K562 (cell line): ENCODE measurements at regions not wholly inside any gene's neighbourhood (a gene's known extent, or its start where the extent isn't known, plus 50 kb on each side); places are given as distances from the start of the nearest gene placed in this dataset.

Experiments used
- ATAC-seq: fragments of 200-7000 bp; cut with Tn5 transposase; 3 replicates; pipeline ENCODE4 v1.9.1; 2020; ENCODE audit warnings: moderate library complexity
- BruUV-seq: library from RNA; stranded (reverse); fragments of 400-500 nt; replicated peaks from 2 replicates; lab custom pipeline; 2021; lab: Mats Ljungman, UMichigan
- CTCF ChIA-PET: fragments of 300-600 bp; formaldehyde crosslinking; extraction: SDS; loops from one replicate; lab custom pipeline; 2021; ENCODE audit warnings: low intra/inter-chr PET ratio; lab: Yijun Ruan, JAX
- POLR2A ChIA-PET: fragments of 300-600, 350-650 bp; sonication (Branson Sonifier 250); formaldehyde crosslinking; extraction: SDS; loops from one replicate; lab custom pipeline; 2021; ENCODE audit warnings: antibody characterized with exemption, inconsistent platforms; lab: Yijun Ruan, JAX
- DNase-seq, 4 experiments: peaks; one replicate each; pipeline versions ENCODE4 v3.0.0 to v3.0.0-alpha.2; 2011 to 2018; ENCODE audit warnings: low spot score in 3 of 4, mixed read lengths in 3 of 4; ENCODE audit errors: extremely low read depth in 1 of 4
- FAIRE-seq: peaks from 2 replicates; lab custom pipeline; 2011; peaks lifted over from hg19 to GRCh38; lab: Jason Lieb, UNC
- H2AFZ ChIP-seq: 2 replicates; pipeline ENCODE4 v1.6.0; 2011; ENCODE audit warnings: low read depth, low read length, control low read depth, inconsistent platforms
- H3K27ac ChIP-seq: fragments of 200-600 bp; 3 replicates; pipeline ENCODE4 v1.8.0; 2011; ENCODE audit warnings: low read depth, mild to moderate bottlenecking, control low read depth, inconsistent platforms, low read length, moderate library complexity, mixed read lengths; ENCODE audit errors: extremely low read depth
- H3K27me3 ChIP-seq, 2 experiments: fragments of 300-600 bp in 1 of 2; 2 replicates in 1 of 2; 3 replicates in 1 of 2; pipeline versions ENCODE4 v1.6.0 to v1.8.0; 2011; ENCODE audit warnings: inconsistent platforms in 2 of 2, low read length in 2 of 2, mild to moderate bottlenecking in 1 of 2, mixed read lengths in 1 of 2, moderate library complexity in 1 of 2; ENCODE audit not compliant: control insufficient read depth in 2 of 2, insufficient read depth in 2 of 2
- H3K36me3 ChIP-seq: fragments of 300-600 bp; 3 replicates; pipeline ENCODE4 v1.8.0; 2011; ENCODE audit warnings: mild to moderate bottlenecking, low read length, inconsistent platforms; ENCODE audit not compliant: control insufficient read depth, insufficient read depth
- H3K4me1 ChIP-seq, 2 experiments: fragments of 200-600 bp in 1 of 2; replicated peaks in 1 of 2; 2 replicates in 1 of 2; 3 replicates in 1 of 2; pipeline versions ENCODE4 v1.5.1 to v1.8.0; 2011; ENCODE audit warnings: inconsistent platforms in 2 of 2, low read length in 2 of 2, mild to moderate bottlenecking in 1 of 2, mixed read lengths in 1 of 2, moderate library complexity in 1 of 2; ENCODE audit not compliant: control insufficient read depth in 2 of 2, insufficient read depth in 2 of 2
- H3K4me2 ChIP-seq: 2 replicates; pipeline ENCODE4 v1.6.1; 2011; ENCODE audit warnings: low read length, control low read depth, inconsistent platforms, mixed read lengths; ENCODE audit not compliant: insufficient read depth
- H3K4me3 ChIP-seq: fragments of 200-600 bp; sonication (generic), shearing (Covaris generic); 2 replicates; pipeline ENCODE4 v1.5.1; 2016; ENCODE audit warnings: control low read depth, inconsistent platforms
- H3K79me2 ChIP-seq: fragments of 200-600 bp; 3 replicates; pipeline ENCODE4 v1.8.0; 2011; ENCODE audit warnings: low read length, inconsistent platforms; ENCODE audit not compliant: control insufficient read depth, insufficient read depth
- H3K9ac ChIP-seq, 2 experiments: 2 replicates each; pipeline versions ENCODE4 v1.6.0 to v1.6.1; 2011; ENCODE audit warnings: low read depth in 2 of 2, low read length in 2 of 2, control low read depth in 1 of 2, inconsistent platforms in 1 of 2, mild to moderate bottlenecking in 1 of 2, mixed read lengths in 1 of 2; ENCODE audit not compliant: insufficient read depth in 1 of 2
- H3K9me1 ChIP-seq: one replicate; pipeline ENCODE4 v1.6.0; 2011; ENCODE audit warnings: inconsistent platforms, mild to moderate bottlenecking, low read length, moderate library complexity; ENCODE audit not compliant: control insufficient read depth, insufficient read depth
- H3K9me3 ChIP-seq: replicated peaks from 2 replicates; pipeline ENCODE4 v1.5.1; 2011; ENCODE audit warnings: low read depth, low read length, inconsistent platforms; ENCODE audit not compliant: control insufficient read depth, insufficient read depth
- H4K20me1 ChIP-seq: replicated peaks from 2 replicates; pipeline ENCODE4 v1.6.1; 2011; ENCODE audit warnings: low read length, inconsistent platforms, mixed read lengths; ENCODE audit not compliant: control insufficient read depth, insufficient read depth
- EHMT2 ChIP-seq: fragments of 450-650 bp; IDR thresholded peaks from 2 replicates; pipeline ENCODE4 v1.6.1; 2018; ENCODE audit warnings: antibody characterized with exemption
- MEF2A ChIP-seq: IDR thresholded peaks from 2 replicates; pipeline ENCODE4 v1.6.1; 2011; ENCODE audit warnings: low read depth, mild to moderate bottlenecking, low read length, moderate library complexity; ENCODE audit not compliant: control insufficient read depth
- NFIC ChIP-seq: fragments of 450-650 bp; IDR thresholded peaks from 2 replicates; pipeline ENCODE4 v1.6.1; 2017; ENCODE audit warnings: mild to moderate bottlenecking, inconsistent platforms
- NFIX ChIP-seq: fragments of 250-450 bp; sonication (Bioruptor Pico); IDR thresholded peaks from 2 replicates; pipeline ENCODE4 v1.4.0; 2020; ENCODE audit warnings: low read depth, mild to moderate bottlenecking, moderate library complexity
- TEAD2 ChIP-seq: fragments of 450-650 bp; IDR thresholded peaks from 2 replicates; pipeline ENCODE4 v1.6.1; 2016; ENCODE audit warnings: missing genetic modification characterization, control low read depth, missing compliant biosample characterization
- TSC22D4 ChIP-seq: fragments of 450-650 bp; IDR thresholded peaks from 2 replicates; pipeline ENCODE4 v1.6.1; 2016; ENCODE audit warnings: missing genetic modification characterization, missing biosample characterization, control low read depth
- ZNF174 ChIP-seq: fragments of 250-450 bp; sonication (Bioruptor Pico); IDR thresholded peaks from 2 replicates; pipeline ENCODE4 v1.4.0; 2020; ENCODE audit warnings: mild to moderate bottlenecking
- ZNF79 ChIP-seq: fragments of 250-450 bp; sonication (Bioruptor Pico); IDR thresholded peaks from 2 replicates; pipeline ENCODE4 v1.4.0; 2020; ENCODE audit warnings: low read depth, mild to moderate bottlenecking, moderate library complexity
- WGBS: fragments of 100-300 bp; shearing (Covaris generic); methylation state at CpG from one replicate; pipeline ENCODE4 v1.1.6; 2016; ENCODE audit warnings: low coverage, mixed read lengths; ENCODE audit not compliant: insufficient coverage; ENCODE audit errors: missing lambda C conversion rate; 5-methylcytosine and 5-hydroxymethylcytosine counted together
- in situ Hi-C: fragments of 300-500 bp; cut with MboI; formaldehyde crosslinking; loops from 4 replicates; pipeline ENCODE4 v1.15.0; 2018; ENCODE audit warnings: inconsistent platforms, mixed read lengths
- intact Hi-C: fragments of 100-400 bp; cut with micrococcal nuclease; formaldehyde crosslinking; loops from 2 replicates; pipeline ENCODE4 v1.14.2; 2022

DNA sequence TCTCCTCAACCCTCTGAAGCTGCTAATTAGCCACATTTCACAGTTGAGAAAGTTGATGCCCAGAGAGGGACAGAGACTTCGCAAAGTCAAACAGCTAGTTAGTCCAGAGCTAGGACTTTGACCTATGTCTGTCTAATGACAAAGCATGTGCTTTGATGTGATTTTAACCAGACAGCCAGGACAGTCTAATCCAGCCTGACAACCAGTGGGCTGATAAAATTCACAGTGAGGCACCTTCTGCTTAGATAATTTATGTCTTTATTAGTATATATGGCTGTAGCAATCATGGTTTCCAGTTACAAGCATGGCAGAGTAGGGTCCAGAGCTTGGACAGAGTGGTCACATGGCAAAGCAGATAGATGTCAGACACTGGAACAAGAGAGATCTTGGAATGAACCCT is 133.6 kb upstream of the C1QTNF7 start (continued):
- TF ChIP-seq TSC22D4 (no peak), MEF2A (no peak)

DNA sequence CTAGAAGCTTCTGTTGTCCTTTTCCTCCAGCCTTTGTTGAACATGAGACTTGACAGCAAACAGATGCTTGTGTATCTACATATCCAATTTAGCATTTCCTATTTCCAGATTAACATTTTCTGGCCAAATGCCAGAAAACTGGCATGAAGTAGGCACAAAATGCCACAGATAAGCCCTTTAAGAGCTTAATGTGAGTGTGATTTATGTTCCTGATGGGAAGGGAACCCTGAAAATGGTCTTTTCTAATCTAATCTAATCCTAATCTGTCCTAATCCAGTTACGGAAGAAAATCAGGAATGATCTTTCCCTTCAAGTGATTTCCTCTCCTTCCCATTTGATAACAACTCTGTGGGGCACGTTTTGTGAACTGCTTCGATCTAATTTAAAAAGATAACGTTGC is 133.0 kb upstream of the C1QTNF7 start:
- Histone ChIP-seq H3K9me3 (no peaks in the 10 kb centered on the region), H3K4me2 (no peak overlapping the region), H3K36me3 (no peaks in the 10 kb centered on the region), H3K79me2 (no peaks in the 10 kb centered on the region), H3K27me3 (no peaks in the 10 kb centered on the region), H3K4me1 (no peaks in the 10 kb centered on the region), H3K9ac (no peak overlapping the region), H3K27ac (no peak overlapping the region), H3K4me3 (no peak overlapping the region), H2AFZ (no peak overlapping the region), H3K9me1 (no peaks in the 10 kb centered on the region), H4K20me1 (no peaks in the 10 kb centered on the region)
- ChIA-PET CTCF (no interaction called here), POLR2A (no interaction called here)
- 9% methylated on average over 4 of the region's 4 CpGs for WGBS
- intact Hi-C loops (no loop called here), in situ Hi-C loops (no loop called here)
- TF ChIP-seq EHMT2 (no peak), ZNF79 (CRISPR knock-in tag) (no peak), NFIX (CRISPR knock-in tag) (peak; percentile 44; the same call in 1 of the 2 replicates), NFIC (peak; percentile 50; the same call in 1 of the 2 replicates), TEAD2 (tag) (no peak), ZNF174 (CRISPR knock-in tag) (no peak)
- DNase-seq (no peak), FAIRE-seq (no peak), ATAC-seq (no peak)
- BruUV-seq = no TSS peak
